Mesenchymal stem cell (in vitro differentiated cells and primary cell): ENCODE measurements at regions not wholly inside any gene's neighbourhood (a gene's known extent, or its start where the extent isn't known, plus 50 kb on each side); places are given as distances from the start of the nearest gene placed in this dataset.

Experiments
- DNase-seq: peaks from one replicate; pipeline ENCODE4 v3.0.0-alpha.2; 2013
- H2AFZ ChIP-seq: one replicate; pipeline ENCODE4 v1.6.1; 2013; ENCODE audit warnings: low read depth, mild to moderate bottlenecking, control low read depth, inconsistent platforms, low read length, moderate library complexity
- H2AK5ac ChIP-seq: 2 replicates; pipeline ENCODE4 v1.6.1; 2013; ENCODE audit warnings: low read length, moderate library complexity, mild to moderate bottlenecking, inconsistent platforms; ENCODE audit not compliant: severe bottlenecking
- H2BK120ac ChIP-seq: one replicate; pipeline ENCODE4 v1.6.1; 2013; ENCODE audit warnings: low read depth, mild to moderate bottlenecking, inconsistent platforms, low read length, moderate library complexity
- H2BK12ac ChIP-seq, 2 experiments: one replicate each; pipeline ENCODE4 v1.6.1; 2013; ENCODE audit warnings: inconsistent platforms in 2 of 2, low read length in 2 of 2, mild to moderate bottlenecking in 2 of 2, moderate library complexity in 2 of 2, control low read depth in 1 of 2
- H2BK15ac ChIP-seq: one replicate; pipeline ENCODE4 v1.6.1; 2013; ENCODE audit warnings: mild to moderate bottlenecking, low read depth, inconsistent platforms; ENCODE audit not compliant: poor library complexity, severe bottlenecking
- H2BK5ac ChIP-seq: 2 replicates; pipeline ENCODE4 v1.6.1; 2013; ENCODE audit warnings: low read depth, mild to moderate bottlenecking, low read length, control low read depth, inconsistent platforms; ENCODE audit not compliant: poor library complexity, severe bottlenecking
- H3K14ac ChIP-seq, 2 experiments: one replicate each; pipeline ENCODE4 v1.6.1; 2013; ENCODE audit warnings: inconsistent platforms in 2 of 2, low read length in 2 of 2, control low read depth in 1 of 2, mild to moderate bottlenecking in 1 of 2, moderate library complexity in 1 of 2
- H3K18ac ChIP-seq, 2 experiments: one replicate each; pipeline ENCODE4 v1.6.1; 2013; ENCODE audit warnings: inconsistent platforms in 2 of 2, low read length in 2 of 2, control low read depth in 1 of 2, low read depth in 1 of 2, mild to moderate bottlenecking in 1 of 2
- H3K23ac ChIP-seq, 2 experiments: one replicate each; pipeline ENCODE4 v1.6.1; 2013; ENCODE audit warnings: inconsistent platforms in 2 of 2, low read length in 2 of 2, mild to moderate bottlenecking in 2 of 2, moderate library complexity in 2 of 2, control low read depth in 1 of 2
- H3K27ac ChIP-seq: 2 replicates; pipeline ENCODE4 v1.5.1; 2013; ENCODE audit warnings: mild to moderate bottlenecking, moderate library complexity, low read length, control low read depth, inconsistent platforms; ENCODE audit not compliant: poor library complexity, severe bottlenecking
- H3K27me3 ChIP-seq, 2 experiments: 2 replicates each; pipeline versions ENCODE4 v1.6.1 to v1.7.0; 2013; ENCODE audit warnings: low read length in 2 of 2, mild to moderate bottlenecking in 2 of 2, moderate library complexity in 2 of 2, control low read depth in 1 of 2, inconsistent platforms in 1 of 2; ENCODE audit not compliant: control insufficient read depth in 1 of 2, insufficient read depth in 1 of 2
- H3K36me3 ChIP-seq, 2 experiments: 2 replicates each; pipeline versions ENCODE4 v1.6.1 to v1.7.0; 2013; ENCODE audit warnings: low read length in 2 of 2, control low read depth in 1 of 2, inconsistent platforms in 1 of 2, low read depth in 1 of 2, mild to moderate bottlenecking in 1 of 2; ENCODE audit not compliant: insufficient read depth in 2 of 2, control insufficient read depth in 1 of 2
- H3K4ac ChIP-seq, 2 experiments: one replicate each; pipeline ENCODE4 v1.6.1; 2013; ENCODE audit warnings: inconsistent platforms in 2 of 2, low read length in 2 of 2, mild to moderate bottlenecking in 2 of 2, moderate library complexity in 2 of 2, control low read depth in 1 of 2, low read depth in 1 of 2
- H3K4me1 ChIP-seq: 2 replicates; pipeline ENCODE4 v1.6.1; 2013; ENCODE audit warnings: low read depth, low read length, control low read depth; ENCODE audit not compliant: control insufficient read depth, insufficient read depth
- H3K4me2 ChIP-seq: 2 replicates; pipeline ENCODE4 v1.6.1; 2013; ENCODE audit warnings: low read length, mild to moderate bottlenecking, inconsistent platforms; ENCODE audit not compliant: poor library complexity, severe bottlenecking
- H3K4me3 ChIP-seq, 2 experiments: 2 replicates each; pipeline versions ENCODE4 v1.5.1 to v1.7.0; 2013; ENCODE audit warnings: low read length in 2 of 2, mild to moderate bottlenecking in 2 of 2, control low read depth in 1 of 2, low read depth in 1 of 2; ENCODE audit not compliant: insufficient read depth in 1 of 2
- H3K79me1 ChIP-seq: replicated peaks from 2 replicates; pipeline ENCODE4 v1.6.1; 2013; ENCODE audit warnings: mild to moderate bottlenecking, control low read depth, low read length, inconsistent platforms; ENCODE audit not compliant: poor library complexity, severe bottlenecking
- H3K9ac ChIP-seq: 2 replicates; pipeline ENCODE4 v1.7.0; 2013; ENCODE audit warnings: mild to moderate bottlenecking, low read length, moderate library complexity
- H3K9me3 ChIP-seq: 2 replicates; pipeline ENCODE4 v1.7.0; 2013; ENCODE audit warnings: mild to moderate bottlenecking, low read length; ENCODE audit not compliant: control insufficient read depth
- H4K8ac ChIP-seq: one replicate; pipeline ENCODE4 v1.6.1; 2013; ENCODE audit warnings: inconsistent platforms, mild to moderate bottlenecking, low read length, moderate library complexity
- H4K91ac ChIP-seq: one replicate; pipeline ENCODE4 v1.6.1; 2013; ENCODE audit warnings: mild to moderate bottlenecking, low read length, inconsistent platforms
- WGBS: methylation state at CpG from one replicate; pipeline ENCODE4 v1.1.7; 2013; ENCODE audit warnings: mixed read lengths; 5-methylcytosine and 5-hydroxymethylcytosine counted together

GRCh38 chr6:115319823-115320222 lies 740.9 kb downstream of the FRK start:
- H3K27ac ChIP-seq: no peak overlapping the region
- H2AFZ ChIP-seq: no peak overlapping the region
- H3K23ac ChIP-seq: no peak overlapping the region
- no peak overlapping the region for H3K14ac ChIP-seq
- H3K27me3 ChIP-seq: no peaks in the 10 kb centered on the region
- H3K36me3 ChIP-seq: no peaks in the 10 kb centered on the region
- no peak overlapping the region for H2BK5ac ChIP-seq
- H2BK15ac ChIP-seq: no peak overlapping the region
- WGBS: 82% methylated on average over 1 of the region's 1 CpG
- no peak overlapping the region for H3K4ac ChIP-seq
- no peak overlapping the region for H4K91ac ChIP-seq
- no peak overlapping the region for H3K18ac ChIP-seq
- H3K79me1 ChIP-seq: no peaks in the 10 kb centered on the region
- no peak overlapping the region for H3K4me2 ChIP-seq
- no peak overlapping the region for H4K8ac ChIP-seq
- no peaks in the 10 kb centered on the region for H3K9me3 ChIP-seq
- H2BK120ac ChIP-seq: no peak overlapping the region
- no peaks in the 10 kb centered on the region for H3K4me1 ChIP-seq
- H2AK5ac ChIP-seq: no peak overlapping the region
- no peak overlapping the region for H2BK12ac ChIP-seq
- H3K4me3 ChIP-seq: no peak overlapping the region
- DNase-seq: peak; percentile 3
- H3K9ac ChIP-seq: no peak overlapping the region

GRCh38 chr6:115310156-115310555 lies 750.5 kb downstream of the FRK start:
- H3K9me3 ChIP-seq: peaks cover 33% of the 10 kb centered on the region
- H3K4me1 ChIP-seq: no peaks in the 10 kb centered on the region
- H3K4me3 ChIP-seq: no peak overlapping the region
- no peak overlapping the region for H2BK120ac ChIP-seq
- no peak overlapping the region for H3K18ac ChIP-seq
- H2AK5ac ChIP-seq: no peak overlapping the region
- no peaks in the 10 kb centered on the region for H3K79me1 ChIP-seq
- H3K9ac ChIP-seq: no peak overlapping the region
- H2BK5ac ChIP-seq: no peak overlapping the region
- no peak overlapping the region for H2AFZ ChIP-seq
- H3K27me3 ChIP-seq: no peaks in the 10 kb centered on the region
- no peak overlapping the region for H2BK12ac ChIP-seq
- H4K91ac ChIP-seq: peak overlapping the region; percentile 46
- WGBS: 91% methylated on average over 6 of the region's 6 CpGs
- no peak overlapping the region for H3K27ac ChIP-seq
- no peak for DNase-seq
- H3K23ac ChIP-seq: no peak overlapping the region
- H4K8ac ChIP-seq: no peak overlapping the region
- H3K14ac ChIP-seq: no peak overlapping the region
- H2BK15ac ChIP-seq: no peak overlapping the region
- no peak overlapping the region for H3K4me2 ChIP-seq
- H3K36me3 ChIP-seq: no peaks in the 10 kb centered on the region
- H3K4ac ChIP-seq: no peak overlapping the region

GRCh38 chr6:115302731-115303130 lies 758.0 kb downstream of the FRK start:
- H3K4ac ChIP-seq: no peak overlapping the region
- no peak overlapping the region for H3K9ac ChIP-seq
- WGBS: 62% methylated on average over 2 of the region's 4 CpGs
- no peaks in the 10 kb centered on the region for H3K27me3 ChIP-seq
- H3K4me2 ChIP-seq: no peak overlapping the region
- no peaks in the 10 kb centered on the region for H3K36me3 ChIP-seq
- H2BK5ac ChIP-seq: no peak overlapping the region
- no peak for DNase-seq
- H4K8ac ChIP-seq: no peak overlapping the region
- H3K79me1 ChIP-seq: no peaks in the 10 kb centered on the region
- H3K4me3 ChIP-seq: no peak overlapping the region
- no peak overlapping the region for H2BK12ac ChIP-seq
- H2AFZ ChIP-seq: no peak overlapping the region
- no peak overlapping the region for H3K14ac ChIP-seq
- no peak overlapping the region for H2BK15ac ChIP-seq
- H3K23ac ChIP-seq: no peak overlapping the region
- no peak overlapping the region for H2AK5ac ChIP-seq
- H3K9me3 ChIP-seq: no peaks in the 10 kb centered on the region
- no peak overlapping the region for H2BK120ac ChIP-seq
- no peak overlapping the region for H4K91ac ChIP-seq
- no peaks in the 10 kb centered on the region for H3K4me1 ChIP-seq
- H3K27ac ChIP-seq: no peak overlapping the region
- no peak overlapping the region for H3K18ac ChIP-seq

GRCh38 chr6:115287467-115287866 lies 773.2 kb downstream of the FRK start:
- WGBS: 77% methylated on average over 4 of the region's 4 CpGs
- H3K27ac ChIP-seq: no peak overlapping the region
- no peak overlapping the region for H3K4ac ChIP-seq
- no peak overlapping the region for H4K8ac ChIP-seq
- no peak overlapping the region for H3K4me2 ChIP-seq
- no peak overlapping the region for H2BK5ac ChIP-seq
- no peak overlapping the region for H3K18ac ChIP-seq
- no peaks in the 10 kb centered on the region for H3K9me3 ChIP-seq
- no peak for DNase-seq
- no peaks in the 10 kb centered on the region for H3K79me1 ChIP-seq
- H2BK12ac ChIP-seq: no peak overlapping the region
- no peak overlapping the region for H3K23ac ChIP-seq
- H4K91ac ChIP-seq: no peak overlapping the region
- H3K9ac ChIP-seq: no peak overlapping the region
- no peaks in the 10 kb centered on the region for H3K27me3 ChIP-seq
- no peak overlapping the region for H2BK120ac ChIP-seq
- no peak overlapping the region for H2BK15ac ChIP-seq
- no peak overlapping the region for H3K4me3 ChIP-seq
- no peaks in the 10 kb centered on the region for H3K36me3 ChIP-seq
- no peaks in the 10 kb centered on the region for H3K4me1 ChIP-seq
- no peak overlapping the region for H3K14ac ChIP-seq
- no peak overlapping the region for H2AFZ ChIP-seq
- H2AK5ac ChIP-seq: no peak overlapping the region
